Astrocyte (in vitro differentiated cells and primary cell): ENCODE measurements at regions not wholly inside any gene's neighbourhood (a gene's known extent, or its start where the extent isn't known, plus 50 kb on each side); places are given as distances from the start of the nearest gene placed in this dataset.

Experiments
- CTCF ChIP-seq: IDR thresholded peaks from 2 replicates; pipeline ENCODE4 v1.5.1; 2011; ENCODE audit warnings: low read depth, mild to moderate bottlenecking, inconsistent platforms, low read length, moderate library complexity; ENCODE audit not compliant: insufficient read depth
- EZH2 ChIP-seq: IDR thresholded peaks from 2 replicates; pipeline ENCODE4 v1.6.1; 2012; ENCODE audit warnings: mild to moderate bottlenecking, low read length, inconsistent platforms; ENCODE audit not compliant: insufficient read depth

- no peak for TF ChIP-seq CTCF
- no peak for TF ChIP-seq EZH2
Measured at GRCh38 chr18:77754475-77755044, 504.9 kb downstream of the GALR1 start.
